ENCODE measurements at regions not wholly inside any gene's neighbourhood (a gene's known extent, or its start where the extent isn't known, plus 50 kb on each side); places are given as distances from the start of the nearest gene placed in this dataset.

DNA sequence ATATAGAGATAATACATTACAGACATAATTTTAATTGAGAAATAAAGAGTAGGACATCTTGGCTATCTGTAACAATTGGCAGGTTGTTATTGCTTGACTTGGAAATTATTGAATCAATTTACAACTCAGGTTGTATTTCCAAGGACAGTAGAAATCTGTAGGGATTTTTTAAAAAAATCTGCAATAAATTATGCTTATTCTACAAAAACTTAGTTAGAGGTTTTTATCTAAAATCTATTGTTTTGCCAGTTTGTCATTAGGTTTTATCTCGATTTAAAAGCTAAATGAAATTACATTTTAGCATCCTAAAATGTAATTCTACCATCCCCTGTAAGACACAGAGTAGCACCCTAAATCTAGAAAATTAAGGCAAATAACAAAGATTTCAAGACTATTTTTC is 408.8 kb downstream of the COL11A1 start:
- TF ChIP-seq, protein P1, sequence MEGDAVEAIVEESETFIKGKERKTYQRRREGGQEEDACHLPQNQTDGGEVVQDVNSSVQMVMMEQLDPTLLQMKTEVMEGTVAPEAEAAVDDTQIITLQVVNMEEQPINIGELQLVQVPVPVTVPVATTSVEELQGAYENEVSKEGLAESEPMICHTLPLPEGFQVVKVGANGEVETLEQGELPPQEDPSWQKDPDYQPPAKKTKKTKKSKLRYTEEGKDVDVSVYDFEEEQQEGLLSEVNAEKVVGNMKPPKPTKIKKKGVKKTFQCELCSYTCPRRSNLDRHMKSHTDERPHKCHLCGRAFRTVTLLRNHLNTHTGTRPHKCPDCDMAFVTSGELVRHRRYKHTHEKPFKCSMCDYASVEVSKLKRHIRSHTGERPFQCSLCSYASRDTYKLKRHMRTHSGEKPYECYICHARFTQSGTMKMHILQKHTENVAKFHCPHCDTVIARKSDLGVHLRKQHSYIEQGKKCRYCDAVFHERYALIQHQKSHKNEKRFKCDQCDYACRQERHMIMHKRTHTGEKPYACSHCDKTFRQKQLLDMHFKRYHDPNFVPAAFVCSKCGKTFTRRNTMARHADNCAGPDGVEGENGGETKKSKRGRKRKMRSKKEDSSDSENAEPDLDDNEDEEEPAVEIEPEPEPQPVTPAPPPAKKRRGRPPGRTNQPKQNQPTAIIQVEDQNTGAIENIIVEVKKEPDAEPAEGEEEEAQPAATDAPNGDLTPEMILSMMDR (IDR thresholded peaks at IDR 0.05; ENCODE audit: unreplicated experiment): no peak
- ChIA-PET CTCF (no interaction called here), POLR2A (no interaction called here)
- no peak for DNase-seq (ENCODE audit: unreplicated experiment)
- no peaks in the 10 kb centered on the region for H3K36me3 Mint-ChIP-seq (ENCODE audit: insufficient read depth, unreplicated experiment)
- intact Hi-C loops (cut with micrococcal nuclease): no loop called here
- H3K4me3 Mint-ChIP-seq (ENCODE audit: unreplicated experiment): no peak overlapping the region
- H3K9me3 Mint-ChIP-seq (ENCODE audit: unreplicated experiment): peaks cover 1% of the 10 kb centered on the region
- H3K27me3 Mint-ChIP-seq (ENCODE audit: insufficient read depth, unreplicated experiment): no peaks in the 10 kb centered on the region
- no peak overlapping the region for H3K27ac Mint-ChIP-seq (ENCODE audit: low read depth, unreplicated experiment)
- H3K4me1 Mint-ChIP-seq (ENCODE audit: insufficient read depth, unreplicated experiment): no peaks in the 10 kb centered on the region
- no TSS peak for BruUV-seq (replicated peaks)

DNA sequence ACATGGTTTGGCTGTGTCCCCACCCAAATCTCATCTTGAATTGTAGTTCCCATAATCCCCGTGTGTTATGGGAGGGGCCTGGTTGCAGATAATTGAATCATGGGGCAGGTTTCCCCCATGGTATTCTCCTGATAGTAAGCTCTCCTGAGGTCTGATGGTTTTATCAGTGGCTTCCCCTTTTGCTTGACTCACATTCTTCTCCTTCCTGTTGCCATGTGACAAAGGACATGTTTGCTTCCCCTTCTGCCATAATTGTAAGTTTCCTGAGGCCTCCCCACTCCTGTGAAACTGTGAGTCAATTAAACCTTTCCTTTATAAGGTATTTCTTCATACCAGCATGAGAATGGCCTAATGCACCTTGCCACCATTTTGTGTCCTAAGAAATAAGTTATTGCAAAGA is 415.0 kb downstream of the COL11A1 start:
- ChIA-PET POLR2A (no interaction called here), CTCF (no interaction called here)
- no peak for DNase-seq (ENCODE audit: unreplicated experiment)
- intact Hi-C loops (cut with micrococcal nuclease): no loop called here
- BruUV-seq (replicated peaks): no TSS peak
- H3K36me3 Mint-ChIP-seq (ENCODE audit: insufficient read depth, unreplicated experiment): no peaks in the 10 kb centered on the region
- TF ChIP-seq, protein P1 (IDR thresholded peaks at IDR 0.05; ENCODE audit: unreplicated experiment): no peak
- no peaks in the 10 kb centered on the region for H3K27me3 Mint-ChIP-seq (ENCODE audit: insufficient read depth, unreplicated experiment)
- H3K9me3 Mint-ChIP-seq (ENCODE audit: unreplicated experiment): peaks cover 7% of the 10 kb centered on the region
- no peaks in the 10 kb centered on the region for H3K4me1 Mint-ChIP-seq (ENCODE audit: insufficient read depth, unreplicated experiment)
- H3K4me3 Mint-ChIP-seq (ENCODE audit: unreplicated experiment): no peak overlapping the region
- H3K27ac Mint-ChIP-seq (ENCODE audit: low read depth, unreplicated experiment): no peak overlapping the region

DNA sequence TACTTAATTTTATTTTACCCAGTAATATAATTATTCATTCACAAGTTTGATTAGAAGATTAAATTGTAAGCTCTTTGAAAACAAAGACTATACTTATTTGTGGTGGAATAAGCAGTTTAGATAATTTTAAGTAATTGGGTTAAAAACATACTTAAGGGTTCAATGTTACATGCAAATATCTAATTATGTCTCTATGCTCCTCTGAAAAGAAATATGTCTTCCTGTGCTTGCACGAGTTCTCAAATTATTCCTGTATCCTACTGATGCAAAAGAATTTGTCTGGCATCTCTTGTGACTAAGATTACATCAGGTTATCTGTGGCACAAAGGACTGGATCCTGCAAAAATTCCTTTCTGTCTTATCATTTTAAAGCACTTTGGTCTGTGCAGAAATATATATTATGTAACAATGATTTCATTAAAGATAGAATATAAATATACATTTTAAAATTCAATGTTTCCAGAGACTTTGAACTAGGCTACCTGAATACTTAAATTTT is 416.7 kb downstream of the COL11A1 start:
- BruUV-seq (replicated peaks): no TSS peak
- POLR2A ChIA-PET: no interaction called here
- no peak overlapping the region for H3K27ac Mint-ChIP-seq (ENCODE audit: low read depth, unreplicated experiment)
- DNase-seq (ENCODE audit: unreplicated experiment): no peak
- peaks cover 7% of the 10 kb centered on the region for H3K9me3 Mint-ChIP-seq (ENCODE audit: unreplicated experiment)
- no peaks in the 10 kb centered on the region for H3K36me3 Mint-ChIP-seq (ENCODE audit: insufficient read depth, unreplicated experiment)
- intact Hi-C loops (cut with micrococcal nuclease): no loop called here
- no peaks in the 10 kb centered on the region for H3K27me3 Mint-ChIP-seq (ENCODE audit: insufficient read depth, unreplicated experiment)
- CTCF ChIA-PET: no interaction called here
- no peak overlapping the region for H3K4me3 Mint-ChIP-seq (ENCODE audit: unreplicated experiment)
- TF ChIP-seq, protein P1 (IDR thresholded peaks at IDR 0.05; ENCODE audit: unreplicated experiment): no peak
- H3K4me1 Mint-ChIP-seq (ENCODE audit: insufficient read depth, unreplicated experiment): no peaks in the 10 kb centered on the region

DNA sequence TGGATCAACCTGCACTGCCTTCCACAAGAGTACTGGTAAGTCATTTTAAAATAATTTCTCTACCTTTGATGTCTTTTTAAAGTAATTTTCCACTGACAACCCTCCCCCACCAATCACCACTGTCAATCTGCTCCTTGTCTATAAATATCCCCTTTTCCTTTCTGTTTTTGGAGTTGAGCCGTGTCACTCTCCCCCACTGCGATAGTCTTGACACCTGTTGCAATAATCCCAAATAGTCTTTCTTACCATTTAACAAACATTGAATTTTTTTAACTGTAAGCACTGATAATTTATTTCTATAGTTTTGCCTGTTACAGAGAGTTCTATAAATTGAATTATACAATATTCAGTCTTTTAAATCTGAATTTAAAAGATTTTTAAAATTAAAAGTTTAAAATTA is 420.9 kb downstream of the COL11A1 start:
- ChIA-PET CTCF (no interaction called here), POLR2A (no interaction called here)
- BruUV-seq (replicated peaks): no TSS peak
- no peak for DNase-seq (ENCODE audit: unreplicated experiment)
- Mint-ChIP-seq H3K36me3 (ENCODE audit: insufficient read depth, unreplicated experiment) (no peaks in the 10 kb centered on the region), H3K9me3 (ENCODE audit: unreplicated experiment) (no peaks in the 10 kb centered on the region), H3K27ac (ENCODE audit: low read depth, unreplicated experiment) (no peak overlapping the region), H3K4me1 (ENCODE audit: insufficient read depth, unreplicated experiment) (no peaks in the 10 kb centered on the region), H3K4me3 (ENCODE audit: unreplicated experiment) (no peak overlapping the region), H3K27me3 (ENCODE audit: insufficient read depth, unreplicated experiment) (no peaks in the 10 kb centered on the region)
- TF ChIP-seq, protein P1 (IDR thresholded peaks at IDR 0.05; ENCODE audit: unreplicated experiment): no peak
- intact Hi-C loops (cut with micrococcal nuclease): no loop called here

Data from MCF 10A (cell line).